ENCODE measurements at regions not wholly inside any gene's neighbourhood (a gene's known extent, or its start where the extent isn't known, plus 50 kb on each side); places are given as distances from the start of the nearest gene placed in this dataset.

GRCh38 chr3:157872902-157873301 is 233.3 kb downstream of the SHOX2 start:
- DNase-seq: no peak
- WGBS, 2 donors: 34 to 62% methylated on average over 1 of the region's 1 CpG
- intact Hi-C loops (cut with DNase I): no loop called here

GRCh38 chr3:157871838-157872460 is 234.3 kb downstream of the SHOX2 start:
- no peak for TF ChIP-seq POLR2AphosphoS5 (IDR thresholded peaks at IDR 0.05)
- no peak for TF ChIP-seq EP300 (IDR thresholded peaks at IDR 0.05)
- no peaks in the 10 kb centered on the region for H3K36me3 ChIP-seq
- no peak overlapping the region for H3K27ac ChIP-seq
- DNase-seq: no peak
- H3K4me3 ChIP-seq: no peak overlapping the region
- intact Hi-C loops (cut with DNase I): no loop called here
- no peaks in the 10 kb centered on the region for H3K27me3 ChIP-seq
- H3K4me1 ChIP-seq: no peaks in the 10 kb centered on the region
- H3K9me3 ChIP-seq: no peaks in the 10 kb centered on the region
- WGBS, 2 donors: 64 to 66% methylated on average over 3 of the region's 3 CpGs

More at GRCh38 chr3:157872902-157873301, 233.3 kb downstream of the SHOX2 start:
- Histone ChIP-seq H3K4me3 (no peak overlapping the region), H3K36me3 (no peaks in the 10 kb centered on the region), H3K4me1 (no peaks in the 10 kb centered on the region), H3K9me3 (no peaks in the 10 kb centered on the region), H3K27me3 (no peaks in the 10 kb centered on the region), H3K27ac (no peak overlapping the region)
- TF ChIP-seq POLR2A (IDR thresholded peaks at IDR 0.05) (no peak), EP300 (IDR thresholded peaks at IDR 0.05) (no peak), CTCF (IDR thresholded peaks at IDR 0.05) (no peak), POLR2AphosphoS5 (IDR thresholded peaks at IDR 0.05) (no peak)

- no peak overlapping the region for H3K27ac ChIP-seq
- H3K36me3 ChIP-seq: no peaks in the 10 kb centered on the region
- intact Hi-C loops (cut with DNase I): no loop called here
- 88 to 92% methylated on average over 7 of the region's 7 CpGs for WGBS, 2 donors
- TF ChIP-seq POLR2A (IDR thresholded peaks at IDR 0.05): no peak
- no peak for TF ChIP-seq POLR2AphosphoS5 (IDR thresholded peaks at IDR 0.05)
- TF ChIP-seq CTCF (IDR thresholded peaks at IDR 0.05): no peak
- TF ChIP-seq EP300 (IDR thresholded peaks at IDR 0.05): no peak
- DNase-seq: no peak
- no peaks in the 10 kb centered on the region for H3K9me3 ChIP-seq
- no peaks in the 10 kb centered on the region for H3K4me1 ChIP-seq
- no peak overlapping the region for H3K4me3 ChIP-seq
- no peaks in the 10 kb centered on the region for H3K27me3 ChIP-seq
Measured at GRCh38 chr3:157871248-157871647, 235.0 kb downstream of the SHOX2 start.

- Histone ChIP-seq H3K4me3 (no peak overlapping the region), H3K27me3 (no peaks in the 10 kb centered on the region), H3K27ac (peak overlapping the region in 1 of 4 donors; percentile 32), H3K36me3 (no peaks in the 10 kb centered on the region), H3K4me1 (no peaks in the 10 kb centered on the region), H3K9me3 (no peaks in the 10 kb centered on the region)
- intact Hi-C loops (cut with DNase I): no loop called here
- 43 to 45% methylated on average over 2 of the region's 2 CpGs for WGBS, 2 donors
- no peak for TF ChIP-seq EP300 (IDR thresholded peaks at IDR 0.05)
- no peak for TF ChIP-seq POLR2A (IDR thresholded peaks at IDR 0.05)
- no peak for TF ChIP-seq CTCF (IDR thresholded peaks at IDR 0.05)
- TF ChIP-seq POLR2AphosphoS5 (IDR thresholded peaks at IDR 0.05): no peak
- no peak for DNase-seq
Measured at GRCh38 chr3:157868946-157869345, 237.3 kb downstream of the SHOX2 start.

- no peak overlapping the region for H3K4me3 ChIP-seq
- H3K9me3 ChIP-seq: no peaks in the 10 kb centered on the region
- H3K4me1 ChIP-seq: no peaks in the 10 kb centered on the region
- TF ChIP-seq POLR2A (IDR thresholded peaks at IDR 0.05) (no peak), EP300 (IDR thresholded peaks at IDR 0.05) (no peak), CTCF (IDR thresholded peaks at IDR 0.05) (no peak), POLR2AphosphoS5 (IDR thresholded peaks at IDR 0.05) (peak in 1 of 4 donors; percentile 18)
- intact Hi-C loops (cut with DNase I): no loop called here
- DNase-seq: no peak
- no peaks in the 10 kb centered on the region for H3K36me3 ChIP-seq
- H3K27ac ChIP-seq: peak overlapping the region in 3 of 4 donors; percentile 27 to 42 (median 37)
- no peaks in the 10 kb centered on the region for H3K27me3 ChIP-seq
- WGBS, 2 donors: 77 to 80% methylated on average over 1 of the region's 1 CpG
Measured at GRCh38 chr3:157868196-157868595, 238.0 kb downstream of the SHOX2 start.

All from sigmoid colon (tissue), 6 donors.